C4-2B (cell line): ENCODE measurements at regions not wholly inside any gene's neighbourhood (a gene's known extent, or its start where the extent isn't known, plus 50 kb on each side); places are given as distances from the start of the nearest gene placed in this dataset.

Source experiments
- ZFX ChIP-seq: fragments of 450-650 bp; IDR thresholded peaks from 2 replicates; pipeline ENCODE4 v1.6.1; 2017
- TF ChIP-seq, protein P1 (sequence below): fragments of 450-650 bp; conservative IDR thresholded peaks from 2 replicates; pipeline ENCODE4 v1.5.1; 2017; ENCODE audit warnings: mild to moderate bottlenecking

DNA sequence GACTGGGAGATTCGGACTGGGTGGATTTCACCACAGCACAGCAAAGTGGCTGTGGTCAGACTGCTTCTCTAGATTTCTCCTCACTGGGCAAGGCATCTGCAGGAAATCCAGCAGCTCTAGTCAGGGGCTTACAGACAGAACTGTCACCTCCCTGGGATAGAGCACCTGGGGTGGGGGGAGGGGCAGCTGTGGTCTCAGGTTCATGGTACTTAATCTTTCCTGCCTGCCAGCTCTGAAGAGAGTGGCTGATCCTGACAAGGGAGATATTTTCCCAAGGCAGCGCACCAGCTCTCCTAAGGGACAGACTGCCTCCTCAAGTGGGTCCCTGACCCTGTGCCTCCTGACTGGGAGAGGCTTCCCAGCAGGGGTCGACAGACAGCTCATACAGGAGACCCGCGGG, 212.8 kb upstream of the KLF12 start:
- TF ChIP-seq, protein P1, sequence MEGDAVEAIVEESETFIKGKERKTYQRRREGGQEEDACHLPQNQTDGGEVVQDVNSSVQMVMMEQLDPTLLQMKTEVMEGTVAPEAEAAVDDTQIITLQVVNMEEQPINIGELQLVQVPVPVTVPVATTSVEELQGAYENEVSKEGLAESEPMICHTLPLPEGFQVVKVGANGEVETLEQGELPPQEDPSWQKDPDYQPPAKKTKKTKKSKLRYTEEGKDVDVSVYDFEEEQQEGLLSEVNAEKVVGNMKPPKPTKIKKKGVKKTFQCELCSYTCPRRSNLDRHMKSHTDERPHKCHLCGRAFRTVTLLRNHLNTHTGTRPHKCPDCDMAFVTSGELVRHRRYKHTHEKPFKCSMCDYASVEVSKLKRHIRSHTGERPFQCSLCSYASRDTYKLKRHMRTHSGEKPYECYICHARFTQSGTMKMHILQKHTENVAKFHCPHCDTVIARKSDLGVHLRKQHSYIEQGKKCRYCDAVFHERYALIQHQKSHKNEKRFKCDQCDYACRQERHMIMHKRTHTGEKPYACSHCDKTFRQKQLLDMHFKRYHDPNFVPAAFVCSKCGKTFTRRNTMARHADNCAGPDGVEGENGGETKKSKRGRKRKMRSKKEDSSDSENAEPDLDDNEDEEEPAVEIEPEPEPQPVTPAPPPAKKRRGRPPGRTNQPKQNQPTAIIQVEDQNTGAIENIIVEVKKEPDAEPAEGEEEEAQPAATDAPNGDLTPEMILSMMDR, result no peak
- no peak for TF ChIP-seq ZFX
